ENCODE measurements at regions not wholly inside any gene's neighbourhood (a gene's known extent, or its start where the extent isn't known, plus 50 kb on each side); places are given as distances from the start of the nearest gene placed in this dataset.

- TF ChIP-seq POLR2AphosphoS5 (IDR thresholded peaks at IDR 0.05; ENCODE audit: low read depth, low read length) (no peak), SIN3A (IDR thresholded peaks at IDR 0.05; ENCODE audit: borderline replicate concordance, insufficient read depth, low read length) (no peak), TAF1 (IDR thresholded peaks at IDR 0.05; ENCODE audit: borderline replicate concordance, insufficient read depth, low read length) (no peak), REST (IDR thresholded peaks at IDR 0.05; ENCODE audit: insufficient read depth in 1 of 2, low read depth in 2 of 2, low read length in 2 of 2) (no peak), FOXP2 (optimal IDR thresholded peaks at IDR 0.05; ENCODE audit: borderline replicate concordance, extremely low read depth, extremely low read length, insufficient read depth) (no peak)
These were observed 173.4 kb upstream of the CWC22 start for GRCh38 chr2:180180511-180180910.

GRCh38 chr2:180177534-180177933 is 170.4 kb upstream of the CWC22 start:
- TF ChIP-seq TAF1 (IDR thresholded peaks at IDR 0.05; ENCODE audit: borderline replicate concordance, insufficient read depth, low read length) (no peak), SIN3A (IDR thresholded peaks at IDR 0.05; ENCODE audit: borderline replicate concordance, insufficient read depth, low read length) (no peak), FOXP2 (optimal IDR thresholded peaks at IDR 0.05; ENCODE audit: borderline replicate concordance, extremely low read depth, extremely low read length, insufficient read depth) (no peak), POLR2AphosphoS5 (IDR thresholded peaks at IDR 0.05; ENCODE audit: low read depth, low read length) (no peak), REST (IDR thresholded peaks at IDR 0.05; ENCODE audit: insufficient read depth in 1 of 2, low read depth in 2 of 2, low read length in 2 of 2) (no peak)

GRCh38 chr2:180175736-180176135 is 168.6 kb upstream of the CWC22 start:
- TF ChIP-seq POLR2AphosphoS5 (IDR thresholded peaks at IDR 0.05; ENCODE audit: low read depth, low read length): no peak
- no peak for TF ChIP-seq TAF1 (IDR thresholded peaks at IDR 0.05; ENCODE audit: borderline replicate concordance, insufficient read depth, low read length)
- no peak for TF ChIP-seq FOXP2 (optimal IDR thresholded peaks at IDR 0.05; ENCODE audit: borderline replicate concordance, extremely low read depth, extremely low read length, insufficient read depth)
- no peak for TF ChIP-seq SIN3A (IDR thresholded peaks at IDR 0.05; ENCODE audit: borderline replicate concordance, insufficient read depth, low read length)
- TF ChIP-seq REST (IDR thresholded peaks at IDR 0.05; ENCODE audit: insufficient read depth in 1 of 2, low read depth in 2 of 2, low read length in 2 of 2): no peak

GRCh38 chr2:180174580-180174979 is 167.5 kb upstream of the CWC22 start:
- TF ChIP-seq REST (IDR thresholded peaks at IDR 0.05; ENCODE audit: insufficient read depth in 1 of 2, low read depth in 2 of 2, low read length in 2 of 2): no peak
- no peak for TF ChIP-seq SIN3A (IDR thresholded peaks at IDR 0.05; ENCODE audit: borderline replicate concordance, insufficient read depth, low read length)
- TF ChIP-seq FOXP2 (optimal IDR thresholded peaks at IDR 0.05; ENCODE audit: borderline replicate concordance, extremely low read depth, extremely low read length, insufficient read depth): no peak
- TF ChIP-seq TAF1 (IDR thresholded peaks at IDR 0.05; ENCODE audit: borderline replicate concordance, insufficient read depth, low read length): no peak
- TF ChIP-seq POLR2AphosphoS5 (IDR thresholded peaks at IDR 0.05; ENCODE audit: low read depth, low read length): no peak

GRCh38 chr2:180169474-180169873 is 162.4 kb upstream of the CWC22 start:
- TF ChIP-seq TAF1 (IDR thresholded peaks at IDR 0.05; ENCODE audit: borderline replicate concordance, insufficient read depth, low read length) (no peak), POLR2AphosphoS5 (IDR thresholded peaks at IDR 0.05; ENCODE audit: low read depth, low read length) (no peak), SIN3A (IDR thresholded peaks at IDR 0.05; ENCODE audit: borderline replicate concordance, insufficient read depth, low read length) (no peak), FOXP2 (optimal IDR thresholded peaks at IDR 0.05; ENCODE audit: borderline replicate concordance, extremely low read depth, extremely low read length, insufficient read depth) (no peak), REST (IDR thresholded peaks at IDR 0.05; ENCODE audit: insufficient read depth in 1 of 2, low read depth in 2 of 2, low read length in 2 of 2) (no peak)
